ENCODE measurements at regions not wholly inside any gene's neighbourhood (a gene's known extent, or its start where the extent isn't known, plus 50 kb on each side); places are given as distances from the start of the nearest gene placed in this dataset.

GRCh38 chr18:61277808-61278207 lies 55.4 kb upstream of the CDH20 start:
- H3K4me3 ChIP-seq (ENCODE audit: low read length), result no peak overlapping the region

DNA sequence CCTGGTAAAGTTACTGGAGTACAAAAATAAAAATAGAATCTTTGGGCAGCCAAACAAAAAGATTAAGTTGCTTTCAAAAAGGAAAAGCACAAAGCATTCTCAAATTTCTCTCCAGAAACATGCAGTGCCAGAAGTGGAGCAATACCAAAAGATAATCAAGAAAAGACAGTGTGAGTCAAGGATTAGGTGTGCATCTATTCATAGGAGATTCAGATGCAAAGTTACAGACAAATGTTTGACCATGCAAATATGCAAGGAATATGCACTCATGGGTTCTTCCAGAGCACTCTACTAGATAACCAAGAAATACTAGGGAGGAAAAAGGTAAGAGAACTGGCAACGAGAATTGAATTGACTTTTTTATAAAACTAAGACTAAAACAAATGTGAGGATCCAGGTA lies 51.8 kb upstream of the CDH20 start:
- no CpG with 5 or more reads among the region's 1 CpG for WGBS (ENCODE audit: insufficient coverage)
- no peaks in the 10 kb centered on the region for H3K36me3 ChIP-seq (ENCODE audit: control insufficient read depth, insufficient read depth, low read length)
- H3K27ac ChIP-seq (ENCODE audit: low read length), result no peak overlapping the region
- no peaks in the 10 kb centered on the region for H3K4me1 ChIP-seq (ENCODE audit: control insufficient read depth, insufficient read depth, low read length)
- H3K9me3 ChIP-seq (replicated peaks; ENCODE audit: control insufficient read depth, low read depth, low read length), result peaks cover 5% of the 10 kb centered on the region
- no peak for DNase-seq
- no peak overlapping the region for H3K4me3 ChIP-seq (ENCODE audit: low read length)
- no peaks in the 10 kb centered on the region for H3K27me3 ChIP-seq (ENCODE audit: control insufficient read depth, insufficient read depth, low read length)

More at GRCh38 chr18:61277808-61278207, 55.4 kb upstream of the CDH20 start:
- Histone ChIP-seq H3K27me3 (ENCODE audit: control insufficient read depth, insufficient read depth, low read length) (no peaks in the 10 kb centered on the region), H3K36me3 (ENCODE audit: control insufficient read depth, insufficient read depth, low read length) (no peaks in the 10 kb centered on the region), H3K4me1 (ENCODE audit: control insufficient read depth, insufficient read depth, low read length) (no peaks in the 10 kb centered on the region), H3K9me3 (replicated peaks; ENCODE audit: control insufficient read depth, low read depth, low read length) (peaks cover 5% of the 10 kb centered on the region), H3K27ac (ENCODE audit: low read length) (no peak overlapping the region)
- DNase-seq, result no peak

- H3K36me3 ChIP-seq (ENCODE audit: control insufficient read depth, insufficient read depth, low read length), result no peaks in the 10 kb centered on the region
- WGBS (ENCODE audit: insufficient coverage), result 67% methylated on average over 1 of the region's 2 CpGs
- no peaks in the 10 kb centered on the region for H3K4me1 ChIP-seq (ENCODE audit: control insufficient read depth, insufficient read depth, low read length)
- H3K9me3 ChIP-seq (replicated peaks; ENCODE audit: control insufficient read depth, low read depth, low read length), result peaks cover 5% of the 10 kb centered on the region
- no peak for DNase-seq
- H3K27me3 ChIP-seq (ENCODE audit: control insufficient read depth, insufficient read depth, low read length), result no peaks in the 10 kb centered on the region
- no peak overlapping the region for H3K27ac ChIP-seq (ENCODE audit: low read length)
- no peak overlapping the region for H3K4me3 ChIP-seq (ENCODE audit: low read length)
Observed at GRCh38 chr18:61282926-61283325, 50.3 kb upstream of the CDH20 start.

Measured in muscle of leg (tissue), 3 donors.